ENCODE measurements at regions not wholly inside any gene's neighbourhood (a gene's known extent, or its start where the extent isn't known, plus 50 kb on each side); places are given as distances from the start of the nearest gene placed in this dataset.

- TF ChIP-seq CTCF (IDR thresholded peaks at IDR 0.05; ENCODE audit: poor library complexity) (no peak), EZH2 (IDR thresholded peaks at IDR 0.05; ENCODE audit: borderline replicate concordance) (no peak), EZH2phosphoT487 (IDR thresholded peaks at IDR 0.05; ENCODE audit: low read depth, severe bottlenecking, unreplicated experiment) (no peak)
Observed at GRCh38 chr1:101706366-101706765, 290.4 kb downstream of the OLFM3 start.
